ENCODE measurements at regions not wholly inside any gene's neighbourhood (a gene's known extent, or its start where the extent isn't known, plus 50 kb on each side); places are given as distances from the start of the nearest gene placed in this dataset.

DNA sequence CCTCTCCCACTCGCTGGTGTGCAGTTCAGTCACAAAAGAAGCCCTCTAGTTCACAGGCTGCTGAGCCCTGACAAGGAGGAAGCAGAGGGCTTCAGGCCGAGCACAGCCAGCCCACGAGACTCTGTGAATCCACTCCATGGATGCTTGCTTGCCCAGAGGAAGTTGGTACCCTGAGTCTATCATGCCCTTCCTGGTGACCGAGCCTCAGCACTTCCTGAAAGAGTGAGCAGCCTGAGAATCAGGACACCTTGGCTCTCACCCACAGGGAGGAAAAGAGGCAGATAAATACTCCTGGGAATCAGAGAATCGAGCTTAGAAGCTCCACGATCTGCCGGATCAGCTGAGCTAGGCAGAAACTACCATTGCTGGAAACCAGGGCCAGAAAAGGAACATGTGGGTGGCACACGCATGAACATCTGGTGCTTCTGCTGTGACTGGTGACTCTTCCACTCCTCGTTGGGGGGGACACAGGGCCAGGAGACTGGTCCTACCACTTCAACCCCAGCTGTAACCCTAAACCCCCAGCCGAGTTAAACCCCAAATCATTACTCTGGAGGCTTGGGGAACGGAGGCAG lies 376.3 kb upstream of the CAMK1G start:
- DNase-seq (ENCODE audit: low read depth in 1 of 2, low spot score in 1 of 2) = no peak

DNA sequence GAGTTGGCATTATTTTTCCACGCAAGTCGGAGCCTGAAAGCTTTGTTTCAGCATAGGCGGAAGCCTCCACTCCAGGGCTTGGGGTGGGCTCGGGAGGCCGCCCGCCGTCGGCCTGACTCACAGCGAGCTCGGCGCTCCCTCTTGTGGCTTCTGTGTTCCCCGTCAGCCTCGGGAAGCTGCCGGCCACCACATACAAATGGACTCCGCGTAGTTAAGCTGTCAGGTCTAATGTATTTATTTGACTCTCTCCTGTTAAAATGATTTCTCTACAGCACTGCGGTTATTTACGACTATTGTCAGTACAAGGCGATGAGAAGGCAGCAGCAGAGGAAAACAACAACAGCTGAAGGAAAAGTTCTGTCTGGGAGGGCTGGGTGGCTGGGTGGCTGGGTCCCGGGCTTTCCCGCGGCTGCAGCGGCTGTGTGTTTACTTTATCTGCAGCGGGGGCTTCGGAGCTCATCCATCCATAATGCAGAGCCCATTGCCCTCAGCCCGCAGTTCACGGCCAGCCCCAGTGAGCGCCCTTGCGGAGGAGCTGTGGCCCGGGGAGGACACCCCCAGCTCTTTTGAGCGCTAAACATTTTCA lies 375.7 kb upstream of the CAMK1G start:
- no peak for DNase-seq (ENCODE audit: low read depth in 1 of 2, low spot score in 1 of 2)

DNA sequence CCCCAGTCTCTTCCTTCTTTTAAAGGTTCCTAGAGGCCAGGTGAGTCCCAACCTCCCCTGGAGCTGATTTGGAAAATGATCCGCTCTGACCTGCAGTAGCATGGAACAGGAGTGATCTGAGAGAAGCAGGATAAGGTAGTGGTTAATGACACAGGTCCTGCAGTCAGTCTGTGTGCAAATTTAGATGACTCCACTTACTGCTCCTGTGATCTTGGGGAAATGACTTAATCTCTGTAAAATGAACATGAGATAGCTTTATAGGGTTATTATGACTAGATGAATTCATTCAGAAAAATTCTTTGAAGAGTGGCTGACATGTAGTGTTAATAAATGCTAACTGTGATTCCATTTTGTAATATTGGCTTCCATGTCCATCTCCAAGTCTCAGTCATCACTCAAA lies 374.9 kb upstream of the CAMK1G start:
- no peak for DNase-seq (ENCODE audit: low read depth in 1 of 2, low spot score in 1 of 2)

DNA sequence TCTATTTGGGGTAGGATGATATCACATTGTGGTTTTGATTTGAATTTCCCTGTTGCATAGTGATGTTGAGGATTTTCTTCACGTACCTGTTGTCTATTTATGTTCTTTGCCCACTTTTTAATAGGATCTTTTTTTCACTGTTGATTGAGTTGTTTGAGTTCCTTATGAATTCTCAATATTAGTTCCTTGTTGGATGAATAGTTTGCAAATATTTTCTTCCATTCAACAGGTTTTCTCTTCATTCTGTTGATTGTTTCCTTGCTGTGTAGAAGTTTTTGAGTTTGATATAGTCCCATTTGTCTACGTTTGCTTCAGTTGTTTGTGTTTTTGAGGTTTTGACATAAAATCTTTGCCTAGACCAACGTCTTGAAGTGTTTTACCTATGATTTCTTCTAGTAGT lies 369.5 kb upstream of the CAMK1G start:
- DNase-seq (ENCODE audit: low read depth in 1 of 2, low spot score in 1 of 2) = no peak

DNA sequence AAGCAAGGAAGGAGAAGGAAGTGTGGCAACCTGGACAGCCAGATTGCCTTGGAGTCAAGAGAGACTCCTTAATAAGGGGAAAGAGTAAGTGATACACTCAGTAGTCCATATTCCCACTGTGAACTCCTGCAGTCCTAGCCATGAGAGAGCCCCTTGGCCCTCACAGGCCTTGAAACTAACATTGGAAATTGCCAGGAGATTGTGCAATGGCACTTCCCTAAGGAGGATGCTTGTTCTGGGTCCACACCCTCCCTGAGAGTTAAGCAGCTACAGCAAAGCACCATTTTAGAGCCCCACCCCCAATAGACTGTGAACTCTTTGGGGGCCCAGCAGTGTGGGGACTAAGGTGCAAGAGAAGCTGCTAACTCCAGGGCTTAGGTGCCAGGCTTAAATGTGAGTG lies 367.7 kb upstream of the CAMK1G start:
- no peak for DNase-seq (ENCODE audit: low read depth in 1 of 2, low spot score in 1 of 2)

DNA sequence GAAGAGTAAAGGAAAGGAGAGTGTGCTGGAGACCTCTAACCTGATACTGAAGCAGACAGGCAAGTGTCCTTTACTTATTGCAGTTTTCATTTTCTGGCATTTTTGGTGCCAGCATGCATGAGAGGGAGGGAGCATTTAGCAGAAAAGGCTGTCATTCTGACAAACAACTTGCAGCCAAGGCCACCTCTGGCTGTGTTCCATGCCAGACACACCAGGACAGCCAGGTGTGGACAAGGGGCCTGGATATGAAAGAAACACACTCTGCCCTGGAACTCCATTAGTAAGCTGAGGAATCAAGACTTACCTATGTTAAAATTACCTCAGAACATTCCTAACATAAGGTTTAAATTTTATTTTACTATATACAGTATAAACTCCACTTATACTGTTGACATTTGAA lies 365.4 kb upstream of the CAMK1G start:
- no peak for DNase-seq (ENCODE audit: low read depth in 1 of 2, low spot score in 1 of 2)

DNA sequence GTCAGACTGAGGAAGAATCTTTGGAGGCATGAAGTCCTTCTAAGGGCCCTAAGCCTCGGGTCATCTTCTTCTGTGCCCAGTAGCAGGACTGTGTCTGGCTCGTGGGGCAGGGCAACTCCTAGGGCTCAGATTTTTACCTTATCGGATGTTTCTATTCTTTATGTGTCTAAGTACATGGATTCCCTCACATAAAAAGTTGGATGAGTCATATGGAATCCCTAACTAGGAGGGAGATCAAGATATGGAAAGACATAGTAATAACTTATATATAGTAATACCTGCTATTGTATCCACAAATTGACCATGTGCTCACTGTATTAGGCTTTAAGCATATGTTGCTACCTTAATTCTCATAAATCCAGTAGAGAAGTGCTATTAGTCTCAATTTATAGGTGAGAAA lies 364.5 kb upstream of the CAMK1G start:
- DNase-seq (ENCODE audit: low read depth in 1 of 2, low spot score in 1 of 2) = no peak

DNA sequence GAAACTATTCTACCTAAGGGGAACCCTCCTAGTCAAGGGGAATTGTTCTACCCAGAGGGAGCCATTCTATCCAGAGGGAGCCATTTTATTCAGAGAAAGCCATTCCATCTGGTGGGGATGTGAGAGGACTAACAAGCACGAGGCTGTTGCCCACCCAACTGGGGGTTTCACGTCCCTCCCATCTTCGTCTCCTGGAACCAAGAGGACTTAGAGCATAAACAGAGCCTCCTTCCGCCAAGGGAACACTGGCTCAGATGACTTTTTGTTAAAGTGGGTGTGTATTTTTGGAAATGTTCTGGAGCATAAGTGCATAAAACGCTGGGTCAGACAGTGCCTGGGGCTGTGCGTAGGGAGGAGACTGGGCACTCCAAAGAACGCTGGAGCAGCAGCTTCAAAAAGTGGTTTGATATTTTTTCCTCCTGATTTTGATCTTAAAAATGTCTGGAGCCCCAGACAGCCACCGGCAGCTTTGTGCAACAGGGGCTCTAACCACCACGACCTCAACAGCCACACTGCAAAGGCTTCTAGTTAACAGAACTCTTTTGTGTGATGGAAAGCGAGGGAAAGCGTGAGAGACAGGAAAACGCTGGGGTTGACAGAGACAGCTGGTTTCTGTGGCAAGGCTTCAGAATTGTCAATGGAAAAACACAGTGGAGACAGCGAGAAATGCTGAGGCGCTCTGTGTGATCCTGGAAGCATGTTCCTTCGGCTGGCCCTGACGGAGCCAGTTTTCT lies 363.6 kb upstream of the CAMK1G start:
- no peak for DNase-seq (ENCODE audit: low read depth in 1 of 2, low spot score in 1 of 2)

DNA sequence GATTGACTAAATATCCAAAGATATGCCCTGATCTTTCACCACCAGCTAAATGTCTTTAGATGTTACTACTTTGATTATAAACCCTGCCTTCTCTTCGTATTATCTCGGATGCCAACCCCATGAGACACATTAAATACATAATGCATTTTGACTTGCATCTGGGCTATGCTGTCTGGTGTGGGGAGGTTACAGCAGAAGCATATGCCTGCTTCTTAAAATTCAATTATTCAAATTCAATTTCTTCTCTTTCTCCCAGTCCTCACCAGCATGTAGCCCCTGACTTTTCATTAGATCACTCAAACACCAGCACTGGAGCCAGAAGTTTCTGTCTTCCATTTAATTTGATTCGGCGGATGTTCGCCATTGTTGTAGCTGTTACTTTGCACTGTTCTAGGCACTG lies 360.7 kb upstream of the CAMK1G start:
- DNase-seq (ENCODE audit: low read depth in 1 of 2, low spot score in 1 of 2) = no peak

DNA sequence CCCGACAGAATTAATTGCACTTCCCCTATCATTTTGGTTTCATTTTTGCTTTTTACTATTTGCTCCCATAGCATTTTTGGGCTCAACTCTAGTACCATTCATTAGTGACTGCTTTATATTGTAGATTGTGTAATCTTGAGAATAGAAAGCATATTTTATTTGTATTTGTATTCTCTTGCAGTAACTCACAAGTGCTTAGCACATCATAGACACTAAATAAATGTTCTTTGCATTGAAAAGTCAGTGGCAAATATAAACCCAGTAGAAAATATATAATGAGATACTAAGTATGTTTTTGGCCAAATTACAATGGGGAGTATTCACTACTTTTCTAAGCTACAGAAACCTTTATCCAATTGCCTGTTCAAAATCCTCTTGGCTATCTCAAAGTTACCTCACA lies 359.7 kb upstream of the CAMK1G start:
- DNase-seq (ENCODE audit: low read depth in 1 of 2, low spot score in 1 of 2) = no peak

DNA sequence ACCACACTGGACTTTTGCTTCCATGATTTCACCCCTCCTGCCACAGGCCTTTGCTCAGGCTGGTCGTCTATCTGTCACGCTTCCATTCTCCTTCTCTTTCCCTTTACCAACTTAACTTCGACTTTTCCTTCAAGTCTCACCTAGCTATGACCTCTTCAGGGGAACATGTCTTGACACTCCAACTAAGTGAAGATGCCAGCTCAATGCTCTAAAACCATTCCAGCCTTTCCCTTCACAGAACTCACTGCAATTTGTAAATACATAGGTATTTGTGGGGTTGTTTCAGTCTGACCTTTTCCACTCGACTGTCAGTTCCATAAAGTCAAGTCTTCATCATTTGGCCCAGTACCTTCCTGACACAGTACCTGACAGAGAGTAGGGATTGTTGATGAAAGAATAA lies 358.6 kb upstream of the CAMK1G start:
- DNase-seq (ENCODE audit: low read depth in 1 of 2, low spot score in 1 of 2) = no peak

DNA sequence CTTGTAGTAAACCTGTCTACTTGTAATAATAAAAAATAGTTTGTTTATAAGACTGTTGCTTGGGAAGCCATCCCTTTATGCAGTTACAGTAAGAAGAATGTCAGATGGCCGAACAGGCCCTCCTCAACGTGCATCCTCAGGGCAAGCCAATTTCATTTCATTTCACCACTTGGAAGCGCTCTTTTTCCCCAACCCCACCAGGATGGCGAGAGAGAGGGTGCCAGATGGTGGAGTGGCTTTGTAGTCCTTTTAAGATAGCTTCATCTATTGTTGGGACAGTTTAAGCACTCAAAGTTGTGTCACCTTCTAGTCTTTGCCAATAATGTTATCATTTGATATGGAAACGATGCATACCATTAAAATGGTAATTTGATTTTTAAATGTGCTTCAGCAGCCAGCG lies 356.3 kb upstream of the CAMK1G start:
- DNase-seq (ENCODE audit: low read depth in 1 of 2, low spot score in 1 of 2) = no peak

DNA sequence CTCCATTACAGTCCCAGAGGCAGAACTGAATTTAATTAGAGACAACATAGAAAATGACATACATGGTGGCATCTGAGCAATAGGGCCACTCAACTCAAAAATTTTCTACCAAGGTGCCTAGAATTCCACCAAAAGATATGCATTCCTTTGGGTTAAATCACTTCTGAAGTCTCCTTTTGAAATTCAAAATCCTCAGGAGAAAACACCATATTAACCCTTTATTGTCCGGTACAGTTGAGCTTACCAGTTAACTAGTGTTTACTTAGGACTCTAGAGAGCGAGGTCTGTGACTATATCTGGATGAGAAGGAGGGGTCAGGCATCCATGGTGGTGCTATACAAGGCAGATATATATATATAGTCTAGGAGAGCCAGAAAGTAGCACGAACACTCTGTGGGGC lies 355.6 kb upstream of the CAMK1G start:
- DNase-seq (ENCODE audit: low read depth in 1 of 2, low spot score in 1 of 2) = no peak

DNA sequence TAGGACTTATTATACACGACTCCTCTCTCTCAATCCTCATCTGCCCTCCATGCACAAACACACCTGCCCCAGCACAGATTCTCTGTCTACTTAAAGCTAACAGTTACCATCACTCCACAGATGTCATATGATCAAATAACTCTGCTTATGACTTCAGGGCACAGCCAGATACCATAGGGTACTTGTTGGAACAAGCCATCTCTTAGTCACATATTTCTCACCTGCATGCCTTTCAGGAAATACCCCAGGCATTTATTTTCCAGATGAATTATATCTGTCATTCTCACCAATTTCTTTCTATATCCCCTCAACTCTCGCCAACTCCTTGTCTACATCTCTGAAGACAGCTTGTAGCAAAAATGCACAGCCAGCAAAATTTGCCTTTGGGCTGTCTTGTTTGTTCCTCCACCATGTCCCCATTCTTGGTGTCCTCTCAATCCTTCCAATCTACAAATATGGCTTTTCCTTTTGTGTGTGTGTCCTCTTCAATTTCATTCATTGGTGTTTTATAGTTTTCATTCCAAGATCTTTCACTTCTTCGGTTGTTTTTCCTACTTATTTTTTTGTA lies 353.9 kb upstream of the CAMK1G start:
- no peak for DNase-seq (ENCODE audit: low read depth in 1 of 2, low spot score in 1 of 2)

DNA sequence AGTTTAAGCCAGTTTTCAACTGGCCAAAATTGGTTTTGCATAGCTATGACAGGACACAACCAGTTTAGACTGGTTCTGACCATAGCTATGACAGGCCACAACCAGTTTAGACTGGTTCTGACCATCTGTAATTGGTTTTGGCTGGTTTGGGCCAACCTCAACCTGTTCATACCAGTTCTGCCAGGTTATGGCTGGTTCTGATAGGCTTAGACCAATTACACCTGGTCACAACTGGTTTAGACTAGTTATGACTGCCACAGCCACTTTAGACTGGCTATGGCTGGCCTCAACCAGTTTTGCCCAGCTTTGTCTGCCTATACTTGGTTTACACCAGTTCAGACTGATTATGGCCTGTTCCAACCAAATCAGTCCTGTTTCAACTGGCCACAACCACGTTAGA lies 353.2 kb upstream of the CAMK1G start:
- no peak for DNase-seq (ENCODE audit: low read depth in 1 of 2, low spot score in 1 of 2)

DNA sequence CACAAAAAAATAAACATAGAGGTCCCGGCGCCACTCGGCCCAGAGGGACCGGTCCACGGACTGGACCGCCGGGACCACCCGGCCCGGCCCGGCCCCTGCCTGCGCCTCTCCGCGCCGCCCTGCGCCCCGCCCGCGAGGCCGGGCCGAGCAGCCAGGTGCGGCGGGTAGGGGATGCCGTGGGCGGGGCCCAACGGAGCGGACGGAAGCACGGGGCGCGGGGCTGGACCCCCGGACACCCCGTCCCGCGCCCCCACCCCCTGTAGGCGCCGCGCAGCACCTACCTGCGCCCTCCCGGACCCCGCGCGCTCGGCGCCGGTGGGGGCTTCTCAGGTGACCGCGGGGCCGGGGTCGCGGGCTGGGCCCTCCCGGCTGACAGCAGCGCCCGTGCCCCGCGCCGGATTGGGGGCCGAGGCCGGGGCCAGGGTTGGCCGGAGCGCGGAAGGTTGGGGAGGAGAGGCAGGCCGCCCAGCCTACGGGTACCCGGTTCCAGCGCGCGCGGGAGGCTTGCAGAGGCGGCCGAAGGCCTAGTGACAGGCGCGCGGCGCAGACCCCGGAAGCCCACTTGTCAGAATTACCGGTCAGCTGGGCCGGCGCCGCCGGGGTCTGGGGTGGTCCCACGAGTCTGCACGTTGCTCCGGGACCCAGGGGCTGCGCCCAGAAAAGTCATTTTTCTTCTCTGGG lies 351.9 kb upstream of the CAMK1G start:
- DNase-seq (ENCODE audit: low read depth in 1 of 2, low spot score in 1 of 2) = no peak

DNA sequence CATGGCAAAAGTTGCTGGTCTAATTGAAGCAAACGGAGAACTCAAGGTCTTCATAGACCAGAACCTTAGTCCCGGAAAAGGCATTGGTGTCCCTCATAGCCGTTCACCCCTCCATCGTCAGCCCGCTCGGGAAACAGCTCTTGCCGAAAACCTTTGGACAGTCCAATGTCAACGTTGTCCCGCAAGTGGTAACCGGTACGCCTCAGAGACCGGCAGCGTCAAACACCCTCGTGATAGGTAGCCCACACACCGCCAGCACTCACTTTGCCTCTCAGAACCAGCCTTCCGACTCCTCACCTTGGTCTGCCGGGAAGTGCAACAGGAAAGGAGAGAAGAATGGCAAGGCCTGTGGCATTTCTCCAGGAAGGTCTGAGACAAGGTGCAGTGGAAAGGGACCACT lies 351.3 kb upstream of the CAMK1G start:
- DNase-seq (ENCODE audit: low read depth in 1 of 2, low spot score in 1 of 2) = no peak

DNA sequence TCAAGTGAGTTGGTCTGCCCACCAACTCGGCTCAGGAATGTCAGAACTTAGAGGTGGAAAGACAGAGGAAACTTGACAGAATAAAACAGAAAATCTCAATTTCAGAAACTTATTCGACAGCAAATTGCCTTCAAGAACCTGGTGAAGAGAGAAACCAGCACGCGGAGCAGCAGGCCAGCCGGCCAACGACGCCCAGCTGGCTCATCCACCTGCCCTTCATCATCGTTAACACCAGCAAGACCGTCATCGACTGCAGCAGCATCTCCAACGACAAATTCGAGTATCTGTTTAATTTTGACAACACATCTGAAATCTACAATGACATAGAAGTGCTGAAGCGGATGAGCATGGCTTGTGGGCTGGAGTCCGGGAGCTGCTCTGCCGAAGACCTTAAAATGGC lies 350.8 kb upstream of the CAMK1G start:
- DNase-seq (ENCODE audit: low read depth in 1 of 2, low spot score in 1 of 2) = no peak

DNA sequence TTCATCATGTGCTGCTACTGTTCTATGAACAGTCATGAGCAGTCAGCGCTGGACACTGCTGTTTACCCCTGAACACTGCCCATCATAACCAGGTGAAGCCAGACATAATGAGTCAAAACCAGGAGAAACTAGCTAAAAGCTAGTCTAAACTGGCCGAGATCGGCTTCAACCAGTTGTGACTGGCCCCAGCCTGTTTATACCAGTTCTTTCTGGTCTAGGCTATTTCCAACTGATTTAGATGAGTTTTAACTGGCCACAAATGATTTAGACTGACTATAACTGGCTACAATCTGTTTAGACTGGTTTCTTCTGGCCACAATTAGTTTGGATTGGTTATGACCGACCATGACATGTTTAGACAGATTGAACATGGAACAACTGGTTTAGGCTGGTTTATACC lies 348.3 kb upstream of the CAMK1G start:
- no peak for DNase-seq (ENCODE audit: low read depth in 1 of 2, low spot score in 1 of 2)

DNA sequence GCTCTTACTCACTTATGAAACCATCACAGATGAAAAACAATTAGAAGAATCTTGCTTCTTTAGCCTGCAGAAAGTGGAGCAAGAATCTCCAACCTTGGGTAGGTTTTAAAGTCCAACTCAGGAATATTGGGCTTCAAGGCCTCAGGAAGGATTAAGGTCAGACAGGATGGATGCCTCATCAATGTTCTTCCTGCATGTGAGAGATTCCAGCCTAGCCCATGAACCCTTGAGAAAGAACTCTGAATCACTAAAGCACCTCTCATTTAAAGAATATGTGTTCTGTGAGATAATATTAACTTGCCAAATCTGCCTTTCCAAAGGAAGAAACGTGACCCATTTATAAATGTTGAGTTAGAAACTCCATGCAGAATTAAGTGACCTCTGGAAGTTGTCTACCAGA lies 345.2 kb upstream of the CAMK1G start:
- no peak for DNase-seq (ENCODE audit: low read depth in 1 of 2, low spot score in 1 of 2)

DNA sequence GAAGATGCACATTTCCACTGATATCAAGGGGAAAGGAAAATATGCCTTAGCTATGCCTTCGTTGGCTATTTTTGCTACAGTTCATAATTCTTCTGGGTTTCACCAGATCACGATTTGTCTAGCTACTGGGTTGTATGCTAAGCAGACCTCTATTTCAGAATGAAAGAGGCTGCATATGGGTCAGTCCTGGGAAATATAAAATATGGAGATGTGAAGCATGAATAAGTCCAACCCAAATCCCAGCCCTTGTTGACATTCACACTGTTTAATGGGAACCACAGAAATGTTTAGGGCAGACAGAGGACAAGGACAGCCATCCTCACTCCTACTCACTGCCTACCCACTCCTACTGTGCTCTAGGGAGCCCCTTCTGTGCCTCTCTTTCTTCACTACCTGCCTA lies 343.2 kb upstream of the CAMK1G start:
- no peak for DNase-seq (ENCODE audit: low read depth in 1 of 2, low spot score in 1 of 2)

DNA sequence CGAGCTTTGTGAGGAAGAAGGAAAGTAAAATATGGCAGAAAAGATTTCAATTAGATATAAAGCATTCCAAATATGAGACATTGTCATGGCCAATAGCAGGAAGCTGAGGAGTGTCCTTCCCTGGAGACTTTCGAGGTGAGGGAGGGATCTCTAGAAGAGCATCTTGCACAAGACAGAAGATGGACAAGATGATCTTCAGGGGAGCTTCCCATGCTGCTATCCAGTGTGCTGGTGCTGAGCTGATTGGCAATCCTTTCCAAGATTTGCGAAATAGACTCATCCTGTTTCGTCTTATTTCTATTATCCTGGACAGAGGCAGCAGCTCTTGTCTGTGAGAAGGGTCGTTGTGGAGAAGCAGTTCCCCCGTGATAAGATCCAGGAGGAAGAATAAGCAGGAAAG lies 342.0 kb upstream of the CAMK1G start:
- DNase-seq (ENCODE audit: low read depth in 1 of 2, low spot score in 1 of 2) = no peak
